Activated CD8-positive, alpha-beta memory T cell treated with anti-CD3 and anti-CD28 coated beads for 36 hours (primary cell): ENCODE measurements at regions not wholly inside any gene's neighbourhood (a gene's known extent, or its start where the extent isn't known, plus 50 kb on each side); places are given as distances from the start of the nearest gene placed in this dataset.

Experiments used
- CTCF ChIA-PET: fragments of 350-600 bp; sonication (Branson Sonifier 250); formaldehyde crosslinking; loops from one replicate; lab custom pipeline; 2021; ENCODE audit warnings: antibody characterized with exemption; lab: Charles Lee
- POLR2A ChIA-PET: fragments of 350-600 bp; sonication (Branson Sonifier 250); formaldehyde crosslinking; loops from one replicate; lab custom pipeline; 2021; ENCODE audit warnings: antibody characterized with exemption; lab: Charles Lee

- POLR2A ChIA-PET = no interaction called here
- CTCF ChIA-PET = no interaction called here
These were observed 346.7 kb upstream of the LRATD1 start for GRCh38 chr2:14285812-14286211.

- ChIA-PET CTCF (no interaction called here), POLR2A (no interaction called here)
These were observed 344.5 kb upstream of the LRATD1 start for GRCh38 chr2:14288016-14288415.

GRCh38 chr2:14292964-14293363 is 339.6 kb upstream of the LRATD1 start:
- ChIA-PET POLR2A (no interaction called here), CTCF (no interaction called here)

GRCh38 chr2:14297340-14297739 is 335.2 kb upstream of the LRATD1 start:
- ChIA-PET CTCF (no interaction called here), POLR2A (no interaction called here)

GRCh38 chr2:14297906-14298305 is 334.6 kb upstream of the LRATD1 start:
- ChIA-PET POLR2A (no interaction called here), CTCF (no interaction called here)

- ChIA-PET CTCF (no interaction called here), POLR2A (no interaction called here)
These were observed 331.2 kb upstream of the LRATD1 start for GRCh38 chr2:14301331-14301730.

GRCh38 chr2:14303366-14304115 is 329.0 kb upstream of the LRATD1 start:
- CTCF ChIA-PET = no interaction called here

GRCh38 chr2:14304326-14304725 is 328.2 kb upstream of the LRATD1 start:
- ChIA-PET CTCF (no interaction called here), POLR2A (no interaction called here)

More at GRCh38 chr2:14303366-14304115, 329.0 kb upstream of the LRATD1 start:
- POLR2A ChIA-PET = no interaction called here

- ChIA-PET POLR2A (no interaction called here), CTCF (no interaction called here)
These were observed 326.2 kb upstream of the LRATD1 start for GRCh38 chr2:14306268-14306861.

GRCh38 chr2:14313341-14313740 is 319.2 kb upstream of the LRATD1 start:
- CTCF ChIA-PET = no interaction called here

GRCh38 chr2:14316594-14316993 is 315.9 kb upstream of the LRATD1 start:
- ChIA-PET CTCF (no interaction called here), POLR2A (no interaction called here)

More at GRCh38 chr2:14313341-14313740, 319.2 kb upstream of the LRATD1 start:
- POLR2A ChIA-PET = no interaction called here

GRCh38 chr2:14321357-14321756 is 311.2 kb upstream of the LRATD1 start:
- ChIA-PET CTCF (no interaction called here), POLR2A (no interaction called here)

- POLR2A ChIA-PET = no interaction called here
- CTCF ChIA-PET = no interaction called here
These were observed 310.2 kb upstream of the LRATD1 start for GRCh38 chr2:14322306-14322705.

- POLR2A ChIA-PET = no interaction called here
These were observed 308.2 kb upstream of the LRATD1 start for GRCh38 chr2:14324308-14324707.

GRCh38 chr2:14330884-14331283 is 301.6 kb upstream of the LRATD1 start:
- POLR2A ChIA-PET = no interaction called here
- CTCF ChIA-PET = no interaction called here

More at GRCh38 chr2:14324308-14324707, 308.2 kb upstream of the LRATD1 start:
- CTCF ChIA-PET = no interaction called here

- ChIA-PET CTCF (no interaction called here), POLR2A (no interaction called here)
These were observed 295.6 kb upstream of the LRATD1 start for GRCh38 chr2:14336759-14337382.

GRCh38 chr2:14340703-14341102 is 291.8 kb upstream of the LRATD1 start:
- ChIA-PET POLR2A (no interaction called here), CTCF (no interaction called here)

GRCh38 chr2:14342313-14342712 is 290.2 kb upstream of the LRATD1 start:
- CTCF ChIA-PET = no interaction called here

GRCh38 chr2:14344355-14344754 is 288.2 kb upstream of the LRATD1 start:
- ChIA-PET CTCF (no interaction called here), POLR2A (no interaction called here)

More at GRCh38 chr2:14342313-14342712, 290.2 kb upstream of the LRATD1 start:
- POLR2A ChIA-PET = no interaction called here

GRCh38 chr2:14348247-14348646 is 284.3 kb upstream of the LRATD1 start:
- ChIA-PET CTCF (no interaction called here), POLR2A (no interaction called here)

- POLR2A ChIA-PET = no interaction called here
- CTCF ChIA-PET = no interaction called here
These were observed 281.7 kb upstream of the LRATD1 start for GRCh38 chr2:14350856-14351255.
